ENCODE measurements at regions not wholly inside any gene's neighbourhood (a gene's known extent, or its start where the extent isn't known, plus 50 kb on each side); places are given as distances from the start of the nearest gene placed in this dataset.

GRCh38 chr4:63371001-63371400 is 1038.2 kb downstream of the TECRL start:
- TF ChIP-seq CTCF (conservative IDR thresholded peaks at IDR 0.05; ENCODE audit: low read depth in 2 of 2) (no peak), POLR2AphosphoS5 (IDR thresholded peaks at IDR 0.05; ENCODE audit: low read depth) (no peak), EZH2 (IDR thresholded peaks at IDR 0.05; ENCODE audit: low read depth, unreplicated experiment) (no peak)
